ENCODE measurements at regions not wholly inside any gene's neighbourhood (a gene's known extent, or its start where the extent isn't known, plus 50 kb on each side); places are given as distances from the start of the nearest gene placed in this dataset.

- TF ChIP-seq CTCF (IDR thresholded peaks at IDR 0.05) (no peak), POLR2A (IDR thresholded peaks at IDR 0.05) (no peak)
These were observed 161.7 kb downstream of the PLPP3 start for GRCh38 chr1:56417646-56418045.

Data from tibial nerve (tissue), 3 donors.